ENCODE measurements at regions not wholly inside any gene's neighbourhood (a gene's known extent, or its start where the extent isn't known, plus 50 kb on each side); places are given as distances from the start of the nearest gene placed in this dataset.
"Not testable (repeated sequence)": the region's sequence is repeated elsewhere in the genome, so short reads cannot be mapped to it uniquely, and the experiment has no call there.

GRCh38 chr18:65162086-65162485 is 588.7 kb upstream of the CDH7 start:
- intact Hi-C loops (cut with micrococcal nuclease) = not testable (repeated sequence)

- intact Hi-C loops (cut with micrococcal nuclease) = no loop called here
These were observed 604.3 kb upstream of the CDH7 start for GRCh38 chr18:65146482-65147021.

GRCh38 chr18:65145312-65145711 is 605.5 kb upstream of the CDH7 start:
- intact Hi-C loops (cut with micrococcal nuclease) = no loop called here

- intact Hi-C loops (cut with micrococcal nuclease) = no loop called here
These were observed 617.2 kb upstream of the CDH7 start for GRCh38 chr18:65133610-65134009.

GRCh38 chr18:65124633-65125032 is 626.2 kb upstream of the CDH7 start:
- intact Hi-C loops (cut with micrococcal nuclease) = no loop called here

GRCh38 chr18:65103864-65104263 is 646.9 kb upstream of the CDH7 start:
- intact Hi-C loops (cut with micrococcal nuclease) = no loop called here

- intact Hi-C loops (cut with micrococcal nuclease) = no loop called here
These were observed 657.5 kb upstream of the CDH7 start for GRCh38 chr18:65093346-65093745.

GRCh38 chr18:65091744-65092329 is 659.0 kb upstream of the CDH7 start:
- intact Hi-C loops (cut with micrococcal nuclease) = no loop called here

GRCh38 chr18:65082907-65083306 is 667.9 kb upstream of the CDH7 start:
- intact Hi-C loops (cut with micrococcal nuclease) = no loop called here

GRCh38 chr18:65081786-65082185 is 669.0 kb upstream of the CDH7 start:
- intact Hi-C loops (cut with micrococcal nuclease) = no loop called here

GRCh38 chr18:65073060-65073550 is 677.7 kb upstream of the CDH7 start:
- intact Hi-C loops (cut with micrococcal nuclease) = no loop called here

- intact Hi-C loops (cut with micrococcal nuclease) = loop anchor here (10.0 kb wide), 1 partner anchor 57 kb away; no protein-coding TSS in a partner anchor
These were observed 693.3 kb upstream of the CDH7 start for GRCh38 chr18:65057439-65058083.

- intact Hi-C loops (cut with micrococcal nuclease) = loop anchor here (10.0 kb wide), 1 partner anchor 58 kb away; no protein-coding TSS in a partner anchor
These were observed 694.2 kb upstream of the CDH7 start for GRCh38 chr18:65056575-65056974.

GRCh38 chr18:65049586-65049985 is 701.2 kb upstream of the CDH7 start:
- intact Hi-C loops (cut with micrococcal nuclease) = no loop called here

GRCh38 chr18:65039578-65039977 is 711.2 kb upstream of the CDH7 start:
- intact Hi-C loops (cut with micrococcal nuclease) = no loop called here

- intact Hi-C loops (cut with micrococcal nuclease) = no loop called here
These were observed 715.1 kb upstream of the CDH7 start for GRCh38 chr18:65035701-65036100.

GRCh38 chr18:65025756-65026155 is 725.1 kb upstream of the CDH7 start:
- intact Hi-C loops (cut with micrococcal nuclease) = no loop called here

- intact Hi-C loops (cut with micrococcal nuclease) = no loop called here
These were observed 729.8 kb upstream of the CDH7 start for GRCh38 chr18:65021021-65021420.

- intact Hi-C loops (cut with micrococcal nuclease) = no loop called here
These were observed 732.6 kb upstream of the CDH7 start for GRCh38 chr18:65018184-65018583.

GRCh38 chr18:65017372-65017760 is 733.4 kb upstream of the CDH7 start:
- intact Hi-C loops (cut with micrococcal nuclease) = no loop called here

- intact Hi-C loops (cut with micrococcal nuclease) = no loop called here
These were observed 734.0 kb upstream of the CDH7 start for GRCh38 chr18:65016631-65017371.

- intact Hi-C loops (cut with micrococcal nuclease) = no loop called here
These were observed 756.4 kb upstream of the CDH7 start for GRCh38 chr18:64994370-64994769.

All from T-helper 2 cell treated with Interferon-gamma antibody and Interleukin-4, amounts not matched to agents 100 ng/mL and 5 ng/mL, for 36 hours (primary cell).